ENCODE measurements at regions not wholly inside any gene's neighbourhood (a gene's known extent, or its start where the extent isn't known, plus 50 kb on each side); places are given as distances from the start of the nearest gene placed in this dataset.

DNA sequence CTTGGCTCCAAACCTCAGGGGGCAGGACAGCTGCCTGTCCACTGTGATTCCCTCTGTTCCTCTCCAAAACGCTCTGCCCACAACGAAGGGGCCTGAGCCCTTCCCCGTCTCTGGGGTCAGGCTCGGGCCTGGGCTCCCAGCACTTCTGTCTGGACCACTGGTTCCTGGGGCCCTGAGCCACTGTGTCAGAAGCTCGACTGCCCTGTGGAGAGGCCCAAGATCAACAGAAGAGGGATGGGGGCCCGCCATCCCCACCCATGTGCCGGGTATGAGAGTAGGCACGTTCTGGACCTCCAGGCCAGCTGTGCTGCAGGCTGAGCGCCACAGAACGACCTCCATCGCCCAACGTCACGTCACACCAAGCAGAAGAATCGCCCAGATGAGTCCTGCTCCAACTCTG is 119.9 kb upstream of the HS6ST1 start:
- Histone ChIP-seq H3K36me3 (no peaks in the 10 kb centered on the region), H3K9me3 (no peaks in the 10 kb centered on the region), H3K27me3 (no peaks in the 10 kb centered on the region), H3K4me1 (no peaks in the 10 kb centered on the region), H3K27ac (no peak overlapping the region), H3K4me3 (no peak overlapping the region)
- ATAC-seq (no peak), DNase-seq (no peak)
- no peak for TF ChIP-seq POLR2A (IDR thresholded peaks at IDR 0.05)
- TF ChIP-seq, protein P1, sequence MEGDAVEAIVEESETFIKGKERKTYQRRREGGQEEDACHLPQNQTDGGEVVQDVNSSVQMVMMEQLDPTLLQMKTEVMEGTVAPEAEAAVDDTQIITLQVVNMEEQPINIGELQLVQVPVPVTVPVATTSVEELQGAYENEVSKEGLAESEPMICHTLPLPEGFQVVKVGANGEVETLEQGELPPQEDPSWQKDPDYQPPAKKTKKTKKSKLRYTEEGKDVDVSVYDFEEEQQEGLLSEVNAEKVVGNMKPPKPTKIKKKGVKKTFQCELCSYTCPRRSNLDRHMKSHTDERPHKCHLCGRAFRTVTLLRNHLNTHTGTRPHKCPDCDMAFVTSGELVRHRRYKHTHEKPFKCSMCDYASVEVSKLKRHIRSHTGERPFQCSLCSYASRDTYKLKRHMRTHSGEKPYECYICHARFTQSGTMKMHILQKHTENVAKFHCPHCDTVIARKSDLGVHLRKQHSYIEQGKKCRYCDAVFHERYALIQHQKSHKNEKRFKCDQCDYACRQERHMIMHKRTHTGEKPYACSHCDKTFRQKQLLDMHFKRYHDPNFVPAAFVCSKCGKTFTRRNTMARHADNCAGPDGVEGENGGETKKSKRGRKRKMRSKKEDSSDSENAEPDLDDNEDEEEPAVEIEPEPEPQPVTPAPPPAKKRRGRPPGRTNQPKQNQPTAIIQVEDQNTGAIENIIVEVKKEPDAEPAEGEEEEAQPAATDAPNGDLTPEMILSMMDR (IDR thresholded peaks at IDR 0.05 in 4 of 5, conservative IDR thresholded peaks at IDR 0.05 in 1 of 5): no peak
- intact Hi-C loops (cut with DNase I; ENCODE audit: low total_unique reads) (no loop called here), in situ Hi-C loops (cut with MboI; ENCODE audit: low sequenced_read_pairs in 4 of 4) (no loop called here)

- no peak for ATAC-seq
- in situ Hi-C loops (cut with MboI; ENCODE audit: low sequenced_read_pairs in 4 of 4) (no loop called here), intact Hi-C loops (cut with DNase I; ENCODE audit: low total_unique reads) (no loop called here)
- Histone ChIP-seq H3K27me3 (no peaks in the 10 kb centered on the region), H3K9me3 (no peaks in the 10 kb centered on the region), H3K27ac (no peak overlapping the region), H3K4me1 (no peaks in the 10 kb centered on the region), H3K36me3 (no peaks in the 10 kb centered on the region), H3K4me3 (no peak overlapping the region)
- DNase-seq: no peak
- TF ChIP-seq, protein P1 (IDR thresholded peaks at IDR 0.05 in 4 of 5, conservative IDR thresholded peaks at IDR 0.05 in 1 of 5): no peak
- TF ChIP-seq POLR2A (IDR thresholded peaks at IDR 0.05): no peak
These were observed 120.5 kb upstream of the HS6ST1 start for GRCh38 chr2:128439031-128439790.

- Histone ChIP-seq H3K9me3 (no peaks in the 10 kb centered on the region), H3K27me3 (no peaks in the 10 kb centered on the region), H3K36me3 (no peaks in the 10 kb centered on the region), H3K4me1 (no peaks in the 10 kb centered on the region), H3K27ac (no peak overlapping the region), H3K4me3 (no peak overlapping the region)
- ATAC-seq (no peak), DNase-seq (no peak)
- intact Hi-C loops (cut with DNase I; ENCODE audit: low total_unique reads): no loop called here
- in situ Hi-C loops (cut with MboI; ENCODE audit: low sequenced_read_pairs in 4 of 4): no loop called here
- TF ChIP-seq POLR2A (IDR thresholded peaks at IDR 0.05): no peak
- TF ChIP-seq, protein P1 (IDR thresholded peaks at IDR 0.05 in 4 of 5, conservative IDR thresholded peaks at IDR 0.05 in 1 of 5): no peak
These were observed 121.4 kb upstream of the HS6ST1 start for GRCh38 chr2:128439791-128440665.

DNA sequence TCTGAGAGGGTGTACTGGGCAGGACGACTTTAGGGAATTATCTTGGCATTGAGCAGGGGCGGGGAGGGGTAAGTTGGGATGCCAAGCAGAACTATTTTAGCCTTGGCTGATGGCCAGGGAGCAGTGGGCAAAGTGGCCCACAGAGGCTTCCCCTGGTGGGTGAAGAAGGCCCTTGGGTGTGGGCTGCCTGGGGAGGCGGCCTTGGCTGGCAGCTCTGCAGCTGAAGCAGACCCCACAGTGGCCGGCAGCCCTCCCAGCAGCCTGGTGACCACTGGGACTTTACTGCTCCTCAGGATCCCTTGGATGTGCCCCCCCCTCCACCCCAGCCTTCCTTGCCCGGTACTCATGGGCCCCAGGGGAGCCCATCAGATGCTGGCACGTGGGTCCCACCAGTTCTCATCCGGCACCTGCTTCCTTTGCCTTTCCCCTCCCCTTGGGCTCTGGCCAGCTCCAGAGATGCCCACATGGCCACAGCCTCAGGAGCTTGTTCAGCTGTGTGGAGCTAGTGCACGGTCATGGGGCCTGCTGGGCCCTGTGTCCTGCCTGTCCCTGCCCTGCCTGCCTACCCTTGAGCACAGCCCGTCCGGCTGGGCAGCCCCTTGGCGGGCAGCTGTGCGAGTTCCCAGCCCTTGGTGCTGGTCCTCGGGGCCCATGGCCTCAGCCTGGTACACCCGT is 122.1 kb upstream of the HS6ST1 start:
- DNase-seq: no peak
- no peak for TF ChIP-seq POLR2A (IDR thresholded peaks at IDR 0.05)
- Histone ChIP-seq H3K27ac (no peak overlapping the region), H3K4me1 (no peaks in the 10 kb centered on the region), H3K4me3 (no peak overlapping the region), H3K36me3 (no peaks in the 10 kb centered on the region), H3K27me3 (no peaks in the 10 kb centered on the region), H3K9me3 (no peaks in the 10 kb centered on the region)
- in situ Hi-C loops (cut with MboI; ENCODE audit: low sequenced_read_pairs in 4 of 4) (no loop called here), intact Hi-C loops (cut with DNase I; ENCODE audit: low total_unique reads) (no loop called here)
- ATAC-seq: no peak
